ENCODE measurements at regions not wholly inside any gene's neighbourhood (a gene's known extent, or its start where the extent isn't known, plus 50 kb on each side); places are given as distances from the start of the nearest gene placed in this dataset.

DNA sequence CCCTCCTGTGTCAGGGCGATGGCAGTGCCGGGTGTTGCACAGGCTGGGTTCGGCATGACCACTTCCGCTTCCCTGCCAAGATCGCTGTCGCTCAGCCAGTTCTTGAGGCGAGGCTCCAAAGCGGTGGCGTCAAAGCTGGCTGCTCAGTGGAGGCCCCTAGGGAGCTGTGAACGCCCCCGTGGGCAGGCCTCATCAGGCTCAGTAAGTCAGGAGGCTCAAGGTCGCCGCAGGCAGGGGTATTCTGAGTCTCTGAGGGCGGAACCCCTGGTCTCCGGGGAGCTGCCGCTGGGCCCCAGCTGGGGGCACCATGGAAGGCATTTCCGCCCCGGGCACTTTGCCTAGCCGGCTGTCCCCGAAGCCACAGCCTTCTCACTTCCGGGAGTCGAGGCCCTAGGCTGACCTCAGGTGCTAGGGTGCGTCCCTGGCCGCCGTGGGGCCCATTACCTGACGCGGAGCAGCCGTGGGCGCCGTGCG is 210.4 kb downstream of the SOCS6 start:
- TF ChIP-seq, protein P1, sequence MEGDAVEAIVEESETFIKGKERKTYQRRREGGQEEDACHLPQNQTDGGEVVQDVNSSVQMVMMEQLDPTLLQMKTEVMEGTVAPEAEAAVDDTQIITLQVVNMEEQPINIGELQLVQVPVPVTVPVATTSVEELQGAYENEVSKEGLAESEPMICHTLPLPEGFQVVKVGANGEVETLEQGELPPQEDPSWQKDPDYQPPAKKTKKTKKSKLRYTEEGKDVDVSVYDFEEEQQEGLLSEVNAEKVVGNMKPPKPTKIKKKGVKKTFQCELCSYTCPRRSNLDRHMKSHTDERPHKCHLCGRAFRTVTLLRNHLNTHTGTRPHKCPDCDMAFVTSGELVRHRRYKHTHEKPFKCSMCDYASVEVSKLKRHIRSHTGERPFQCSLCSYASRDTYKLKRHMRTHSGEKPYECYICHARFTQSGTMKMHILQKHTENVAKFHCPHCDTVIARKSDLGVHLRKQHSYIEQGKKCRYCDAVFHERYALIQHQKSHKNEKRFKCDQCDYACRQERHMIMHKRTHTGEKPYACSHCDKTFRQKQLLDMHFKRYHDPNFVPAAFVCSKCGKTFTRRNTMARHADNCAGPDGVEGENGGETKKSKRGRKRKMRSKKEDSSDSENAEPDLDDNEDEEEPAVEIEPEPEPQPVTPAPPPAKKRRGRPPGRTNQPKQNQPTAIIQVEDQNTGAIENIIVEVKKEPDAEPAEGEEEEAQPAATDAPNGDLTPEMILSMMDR (IDR thresholded peaks at IDR 0.05; ENCODE audit: low read length), result no peak
- TF ChIP-seq EZH2phosphoT487 (IDR thresholded peaks at IDR 0.05; ENCODE audit: low read length), result no peak
